22Rv1 (cell line): ENCODE measurements at regions not wholly inside any gene's neighbourhood (a gene's known extent, or its start where the extent isn't known, plus 50 kb on each side); places are given as distances from the start of the nearest gene placed in this dataset.

ENCODE experiments used
- H3K27ac ChIP-seq: fragments of 450-650 bp; 2 replicates; pipeline ENCODE4 v1.5.1; 2017
- ZFX ChIP-seq: fragments of 450-650 bp; IDR thresholded peaks from 2 replicates; pipeline ENCODE4 v1.6.1; 2017; ENCODE audit warnings: antibody characterized with exemption, borderline replicate concordance
- TF ChIP-seq, protein P1 (sequence below): fragments of 450-650 bp; IDR thresholded peaks from 2 replicates; pipeline ENCODE4 v1.5.1; 2017; ENCODE audit warnings: mild to moderate bottlenecking

DNA sequence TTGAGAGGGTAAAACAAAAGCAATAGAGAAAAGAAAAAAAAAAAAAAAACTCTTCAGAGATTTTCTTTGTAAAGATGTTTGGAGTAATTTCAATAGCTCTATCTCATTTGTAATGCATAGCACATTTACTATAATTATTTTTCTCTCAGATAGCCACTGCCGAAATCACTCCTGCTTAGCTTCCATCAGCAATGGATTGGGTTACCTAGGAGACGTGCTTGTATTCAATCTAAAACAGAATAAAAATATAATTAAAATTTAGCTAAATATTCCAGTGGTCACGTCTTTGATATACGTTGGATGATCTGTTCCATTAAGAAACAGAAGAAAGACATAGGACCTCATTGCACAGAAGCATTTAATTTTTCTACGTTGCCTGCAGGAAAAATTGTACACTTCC lies 1435.7 kb upstream of the DDX18 start:
- H3K27ac ChIP-seq = no peak overlapping the region
- TF ChIP-seq, protein P1, sequence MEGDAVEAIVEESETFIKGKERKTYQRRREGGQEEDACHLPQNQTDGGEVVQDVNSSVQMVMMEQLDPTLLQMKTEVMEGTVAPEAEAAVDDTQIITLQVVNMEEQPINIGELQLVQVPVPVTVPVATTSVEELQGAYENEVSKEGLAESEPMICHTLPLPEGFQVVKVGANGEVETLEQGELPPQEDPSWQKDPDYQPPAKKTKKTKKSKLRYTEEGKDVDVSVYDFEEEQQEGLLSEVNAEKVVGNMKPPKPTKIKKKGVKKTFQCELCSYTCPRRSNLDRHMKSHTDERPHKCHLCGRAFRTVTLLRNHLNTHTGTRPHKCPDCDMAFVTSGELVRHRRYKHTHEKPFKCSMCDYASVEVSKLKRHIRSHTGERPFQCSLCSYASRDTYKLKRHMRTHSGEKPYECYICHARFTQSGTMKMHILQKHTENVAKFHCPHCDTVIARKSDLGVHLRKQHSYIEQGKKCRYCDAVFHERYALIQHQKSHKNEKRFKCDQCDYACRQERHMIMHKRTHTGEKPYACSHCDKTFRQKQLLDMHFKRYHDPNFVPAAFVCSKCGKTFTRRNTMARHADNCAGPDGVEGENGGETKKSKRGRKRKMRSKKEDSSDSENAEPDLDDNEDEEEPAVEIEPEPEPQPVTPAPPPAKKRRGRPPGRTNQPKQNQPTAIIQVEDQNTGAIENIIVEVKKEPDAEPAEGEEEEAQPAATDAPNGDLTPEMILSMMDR = no peak
- TF ChIP-seq ZFX = no peak

DNA sequence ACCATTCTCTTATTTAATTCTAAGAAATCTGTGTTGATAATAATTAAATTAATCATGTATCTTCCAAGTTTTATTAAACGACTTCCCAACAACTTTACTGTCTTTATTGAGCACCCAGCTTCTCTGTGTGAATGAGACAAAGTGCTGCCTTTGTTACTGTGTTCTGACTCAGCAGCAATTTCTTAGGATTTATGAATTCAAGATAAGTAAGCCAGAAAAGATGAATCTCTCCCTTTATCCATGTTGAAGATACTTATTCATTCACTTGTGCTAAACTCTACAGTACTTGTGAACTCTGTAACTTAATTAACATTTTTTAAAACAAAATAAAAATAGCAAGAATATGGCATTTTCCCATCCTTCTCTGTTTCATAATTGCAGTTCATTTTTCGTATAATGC lies 1403.3 kb upstream of the DDX18 start:
- no peak overlapping the region for H3K27ac ChIP-seq
- TF ChIP-seq, protein P1 = no peak
- TF ChIP-seq ZFX = no peak

DNA sequence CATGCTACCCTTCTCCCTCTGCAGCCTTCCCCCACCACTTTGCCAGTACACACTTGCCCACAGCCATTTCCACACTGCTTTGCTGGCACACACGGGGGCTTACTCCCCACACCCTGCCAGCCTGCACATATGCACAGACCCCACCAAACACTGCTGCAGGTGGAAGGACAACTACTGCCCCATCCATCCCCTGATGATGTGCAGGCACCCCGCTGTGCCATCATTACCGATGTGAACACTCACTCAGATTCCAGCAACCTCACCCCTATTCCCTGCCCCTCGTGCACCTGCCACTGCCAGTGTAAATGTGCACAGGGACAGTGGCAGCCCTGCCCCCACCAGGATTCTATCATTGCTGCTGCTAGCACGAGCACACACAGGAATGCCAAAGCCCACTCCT lies 1400.8 kb upstream of the DDX18 start:
- H3K27ac ChIP-seq = no peak overlapping the region
- no peak for TF ChIP-seq ZFX
- TF ChIP-seq, protein P1 = no peak

DNA sequence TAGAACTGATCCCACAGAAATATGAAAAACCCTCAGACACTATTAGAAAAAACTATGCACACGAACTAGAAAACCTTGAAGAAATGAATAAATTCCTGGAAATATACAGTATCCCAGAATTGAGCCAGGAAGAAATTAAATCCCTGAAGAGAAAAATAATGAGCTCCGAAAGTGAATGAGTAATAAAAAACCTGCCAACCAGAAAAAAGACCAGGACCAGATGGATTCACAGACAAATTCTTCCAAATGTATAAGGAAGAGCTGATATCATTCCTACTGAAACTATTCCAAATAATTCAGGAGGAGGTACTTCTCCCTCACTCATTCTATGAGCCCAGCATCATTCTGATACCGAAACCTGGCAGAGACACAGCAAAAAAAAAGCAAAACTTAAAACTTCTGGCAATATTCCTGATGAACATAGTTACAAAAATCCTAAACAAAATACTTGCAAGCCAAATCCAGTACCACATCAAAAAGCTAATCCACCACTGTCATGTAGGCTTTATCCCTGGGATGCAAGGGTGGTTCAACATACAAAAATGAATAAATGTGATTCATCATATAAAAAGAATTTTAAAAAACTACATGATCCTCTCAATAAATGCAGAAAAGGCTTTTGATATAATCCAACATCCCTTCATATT lies 1397.6 kb upstream of the DDX18 start:
- H3K27ac ChIP-seq = no peak overlapping the region
- no peak for TF ChIP-seq ZFX

DNA sequence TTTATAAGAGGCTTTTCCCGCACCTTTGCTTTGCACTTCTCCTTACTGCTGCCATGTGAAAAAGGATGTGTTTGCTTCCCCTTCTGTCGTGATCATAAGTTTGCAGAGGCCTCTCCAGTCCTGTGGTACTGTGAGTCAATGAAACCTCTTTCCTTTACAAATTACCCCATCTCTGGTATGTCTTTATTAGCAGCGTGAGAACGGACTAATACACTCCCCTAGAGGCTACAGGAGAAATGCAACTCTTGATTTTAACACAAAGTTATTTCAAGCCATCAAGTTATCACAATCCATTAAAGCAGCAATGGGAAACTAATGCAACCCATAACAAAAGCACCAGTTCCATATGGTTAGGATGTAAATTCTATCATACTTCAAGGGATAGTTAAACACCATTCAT lies 1378.8 kb upstream of the DDX18 start:
- no peak overlapping the region for H3K27ac ChIP-seq
- TF ChIP-seq ZFX = no peak
- TF ChIP-seq, protein P1 = peak; percentile 18; the same call in 1 of the 2 replicates

DNA sequence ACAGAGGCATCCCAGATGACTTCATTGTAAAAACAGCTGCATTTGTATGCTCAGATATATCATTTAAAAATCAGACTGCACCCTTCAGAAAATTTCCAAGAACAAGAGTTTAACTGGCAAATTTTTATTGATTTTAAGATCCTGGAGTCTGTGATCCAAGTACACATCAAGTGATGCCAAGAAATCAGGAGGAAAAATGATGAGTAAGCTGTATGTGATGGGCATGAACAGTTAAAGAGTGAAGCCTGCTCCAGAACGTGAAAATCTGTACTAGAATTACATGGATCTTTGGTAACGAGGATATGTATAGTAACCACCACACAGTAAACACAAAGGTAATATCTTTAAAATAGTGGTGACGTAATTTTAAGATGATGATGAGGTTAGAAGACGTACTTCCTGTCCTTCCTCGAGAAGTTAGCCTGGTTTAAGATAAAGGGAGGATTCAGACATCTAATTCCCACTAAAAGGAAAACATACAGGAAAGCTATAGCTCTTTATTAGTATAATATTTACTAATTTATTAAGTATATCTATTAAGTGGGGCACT lies 1374.3 kb upstream of the DDX18 start:
- TF ChIP-seq ZFX = no peak
- TF ChIP-seq, protein P1 = no peak
- no peak overlapping the region for H3K27ac ChIP-seq

DNA sequence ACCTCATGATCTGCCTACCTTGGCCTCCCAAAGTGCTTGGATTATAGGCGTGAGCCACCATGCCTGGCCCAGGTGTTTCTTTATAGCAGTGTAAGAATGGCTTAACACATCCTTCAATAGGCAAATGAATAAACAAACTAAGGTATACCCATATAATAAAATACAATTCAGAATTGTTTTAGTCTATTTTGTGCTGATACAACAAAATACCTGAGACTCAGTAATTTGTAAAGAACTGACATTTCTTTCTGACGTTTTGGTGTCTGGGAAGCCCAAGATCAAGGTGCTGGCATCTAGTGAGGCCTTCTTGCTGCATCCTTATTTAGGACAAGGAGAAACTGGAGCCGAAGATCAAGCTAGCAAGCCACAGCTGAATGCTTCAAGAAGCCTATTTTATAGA lies 1372.1 kb upstream of the DDX18 start:
- H3K27ac ChIP-seq = no peak overlapping the region

More for the DNA sequence above, 1372.1 kb upstream of the DDX18 start:
- TF ChIP-seq, protein P1 = no peak
- TF ChIP-seq ZFX = no peak
